ENCODE measurements at regions not wholly inside any gene's neighbourhood (a gene's known extent, or its start where the extent isn't known, plus 50 kb on each side); places are given as distances from the start of the nearest gene placed in this dataset.

GRCh38 chr4:187663076-187663475, 332.5 kb upstream of the ZFP42 start:
- ChIA-PET POLR2A (ENCODE audit: unreplicated experiment) (no interaction called here), CTCF (interaction anchor here (1.0 kb wide), 1 partner anchor 258 kb away, joined by 4 read pairs; no protein-coding TSS in a partner anchor)
- no peaks in the 10 kb centered on the region; the same call in 1 of the 2 replicates for H3K36me3 ChIP-seq (ENCODE audit: control insufficient read depth, insufficient read depth, low read length)
- no peak overlapping the region for H3K9ac ChIP-seq (ENCODE audit: low read depth, low read length)
- no peak overlapping the region for H2BK20ac ChIP-seq (ENCODE audit: low read depth, low read length)
- H3K4ac ChIP-seq (ENCODE audit: low read depth, low read length): no peak overlapping the region
- H3K9me1 ChIP-seq (ENCODE audit: insufficient read depth, low read length): peaks cover 5% of the 10 kb centered on the region; the same call in 1 of the 2 replicates
- H2AFZ ChIP-seq (replicated peaks; ENCODE audit: low read length, poor library complexity): no peak overlapping the region
- H4K8ac ChIP-seq (ENCODE audit: low read depth in 2 of 2, low read length in 2 of 2): no peak overlapping the region
- no TSS peak for BruUV-seq (replicated peaks)
- no peak overlapping the region for H3K18ac ChIP-seq (ENCODE audit: low read depth, low read length)
- no peaks in the 10 kb centered on the region for H4K20me1 ChIP-seq (ENCODE audit: insufficient read depth, low read length)
- ATAC-seq (ENCODE audit: low read depth) (peak; percentile 45; the same call in 1 of the 2 replicates), DNase-seq (peak; percentile 64)
- no peak overlapping the region for H3K56ac ChIP-seq (ENCODE audit: extremely low read depth, insufficient read depth, low read length)
- H4K91ac ChIP-seq (ENCODE audit: insufficient read depth, low read depth, low read length): no peak overlapping the region
- H4K5ac ChIP-seq (ENCODE audit: low read depth, low read length): no peak overlapping the region
- H3K9me3 ChIP-seq (ENCODE audit: control insufficient read depth, insufficient read depth, low read length): peaks cover 6% of the 10 kb centered on the region
- H2AK9ac ChIP-seq (replicated peaks; ENCODE audit: low read depth, low read length, poor library complexity): no peak overlapping the region
- 92% methylated on average over 2 of the region's 4 CpGs; no CpG with 5 or more reads in 1 of the 2 experiments for WGBS, 2 experiments (ENCODE audit: extremely low coverage in 2 of 2, insufficient read length in 1 of 2)
- H3K27me3 ChIP-seq (ENCODE audit: control insufficient read depth, insufficient read depth, low read length): no peaks in the 10 kb centered on the region
- H2BK5ac ChIP-seq (ENCODE audit: low read depth, low read length, poor library complexity, severe bottlenecking): no peak overlapping the region
- no peak overlapping the region for H2BK15ac ChIP-seq (ENCODE audit: low read depth, low read length)
- no peak overlapping the region for H3K27ac ChIP-seq (ENCODE audit: insufficient read depth, low read length)
- dilution Hi-C loops (cut with HindIII; ENCODE audit: low sequenced_read_pairs, unreplicated experiment) (no loop called here), in situ Hi-C loops (cut with MboI; ENCODE audit: low sequenced_read_pairs) (no loop called here), intact Hi-C loops (cut with micrococcal nuclease) (loop anchor here (10.0 kb wide), 1 partner anchor 262 kb away; no protein-coding TSS in a partner anchor)
- H3K4me2 ChIP-seq (ENCODE audit: low read depth, low read length): no peak overlapping the region
- H2AK5ac ChIP-seq (ENCODE audit: low read depth, low read length): no peak overlapping the region
- no peak overlapping the region for H3K14ac ChIP-seq (replicated peaks; ENCODE audit: low read depth, low read length)
- H3K23ac ChIP-seq (ENCODE audit: low read depth, low read length): no peak overlapping the region
- H2BK120ac ChIP-seq (ENCODE audit: low read depth, low read length): peak overlapping the region; percentile 48; the same call in 1 of the 2 replicates
- no peak overlapping the region for H3K4me3 ChIP-seq (ENCODE audit: insufficient read depth, low read depth, low read length)
- TF ChIP-seq, protein P1, sequence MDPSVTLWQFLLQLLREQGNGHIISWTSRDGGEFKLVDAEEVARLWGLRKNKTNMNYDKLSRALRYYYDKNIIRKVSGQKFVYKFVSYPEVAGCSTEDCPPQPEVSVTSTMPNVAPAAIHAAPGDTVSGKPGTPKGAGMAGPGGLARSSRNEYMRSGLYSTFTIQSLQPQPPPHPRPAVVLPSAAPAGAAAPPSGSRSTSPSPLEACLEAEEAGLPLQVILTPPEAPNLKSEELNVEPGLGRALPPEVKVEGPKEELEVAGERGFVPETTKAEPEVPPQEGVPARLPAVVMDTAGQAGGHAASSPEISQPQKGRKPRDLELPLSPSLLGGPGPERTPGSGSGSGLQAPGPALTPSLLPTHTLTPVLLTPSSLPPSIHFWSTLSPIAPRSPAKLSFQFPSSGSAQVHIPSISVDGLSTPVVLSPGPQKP (IDR thresholded peaks at IDR 0.05; ENCODE audit: borderline replicate concordance, low read depth, low read length): no peak
- TF ChIP-seq, protein P2, sequence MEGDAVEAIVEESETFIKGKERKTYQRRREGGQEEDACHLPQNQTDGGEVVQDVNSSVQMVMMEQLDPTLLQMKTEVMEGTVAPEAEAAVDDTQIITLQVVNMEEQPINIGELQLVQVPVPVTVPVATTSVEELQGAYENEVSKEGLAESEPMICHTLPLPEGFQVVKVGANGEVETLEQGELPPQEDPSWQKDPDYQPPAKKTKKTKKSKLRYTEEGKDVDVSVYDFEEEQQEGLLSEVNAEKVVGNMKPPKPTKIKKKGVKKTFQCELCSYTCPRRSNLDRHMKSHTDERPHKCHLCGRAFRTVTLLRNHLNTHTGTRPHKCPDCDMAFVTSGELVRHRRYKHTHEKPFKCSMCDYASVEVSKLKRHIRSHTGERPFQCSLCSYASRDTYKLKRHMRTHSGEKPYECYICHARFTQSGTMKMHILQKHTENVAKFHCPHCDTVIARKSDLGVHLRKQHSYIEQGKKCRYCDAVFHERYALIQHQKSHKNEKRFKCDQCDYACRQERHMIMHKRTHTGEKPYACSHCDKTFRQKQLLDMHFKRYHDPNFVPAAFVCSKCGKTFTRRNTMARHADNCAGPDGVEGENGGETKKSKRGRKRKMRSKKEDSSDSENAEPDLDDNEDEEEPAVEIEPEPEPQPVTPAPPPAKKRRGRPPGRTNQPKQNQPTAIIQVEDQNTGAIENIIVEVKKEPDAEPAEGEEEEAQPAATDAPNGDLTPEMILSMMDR (conservative IDR thresholded peaks at IDR 0.05; ENCODE audit: low read depth, low read length): no peak
- TF ChIP-seq CHD1 (IDR thresholded peaks at IDR 0.05; ENCODE audit: low read depth, low read length): no peak
- no peak for TF ChIP-seq CEBPB (IDR thresholded peaks at IDR 0.05; ENCODE audit: low read depth, low read length)
- H3K4me1 ChIP-seq (ENCODE audit: control insufficient read depth, insufficient read depth, low read length): peaks cover 6% of the 10 kb centered on the region
- H3K79me1 ChIP-seq (ENCODE audit: low read depth in 1 of 2, low read length in 2 of 2): no peaks in the 10 kb centered on the region
